ENCODE measurements at regions not wholly inside any gene's neighbourhood (a gene's known extent, or its start where the extent isn't known, plus 50 kb on each side); places are given as distances from the start of the nearest gene placed in this dataset.

DNA sequence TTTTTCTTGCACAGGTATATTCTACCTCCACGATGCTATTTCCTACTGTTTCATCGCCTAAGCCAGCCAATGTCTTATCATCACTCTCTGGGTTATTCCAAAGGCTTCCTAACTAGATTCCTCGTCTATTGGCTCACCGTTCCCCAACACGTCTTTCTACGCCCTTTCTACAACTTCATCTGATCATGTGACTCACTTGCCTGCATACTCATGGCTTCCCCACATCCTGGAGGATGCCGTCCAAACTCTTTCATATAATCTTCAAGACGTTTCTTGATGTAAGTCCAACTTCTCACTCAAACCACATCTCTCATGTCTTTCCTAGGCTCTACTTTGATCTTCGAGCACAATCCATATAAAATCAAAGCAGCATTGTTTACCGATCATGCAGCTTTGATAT is 322.0 kb upstream of the PPARGC1A start:
- TF ChIP-seq, protein P1, sequence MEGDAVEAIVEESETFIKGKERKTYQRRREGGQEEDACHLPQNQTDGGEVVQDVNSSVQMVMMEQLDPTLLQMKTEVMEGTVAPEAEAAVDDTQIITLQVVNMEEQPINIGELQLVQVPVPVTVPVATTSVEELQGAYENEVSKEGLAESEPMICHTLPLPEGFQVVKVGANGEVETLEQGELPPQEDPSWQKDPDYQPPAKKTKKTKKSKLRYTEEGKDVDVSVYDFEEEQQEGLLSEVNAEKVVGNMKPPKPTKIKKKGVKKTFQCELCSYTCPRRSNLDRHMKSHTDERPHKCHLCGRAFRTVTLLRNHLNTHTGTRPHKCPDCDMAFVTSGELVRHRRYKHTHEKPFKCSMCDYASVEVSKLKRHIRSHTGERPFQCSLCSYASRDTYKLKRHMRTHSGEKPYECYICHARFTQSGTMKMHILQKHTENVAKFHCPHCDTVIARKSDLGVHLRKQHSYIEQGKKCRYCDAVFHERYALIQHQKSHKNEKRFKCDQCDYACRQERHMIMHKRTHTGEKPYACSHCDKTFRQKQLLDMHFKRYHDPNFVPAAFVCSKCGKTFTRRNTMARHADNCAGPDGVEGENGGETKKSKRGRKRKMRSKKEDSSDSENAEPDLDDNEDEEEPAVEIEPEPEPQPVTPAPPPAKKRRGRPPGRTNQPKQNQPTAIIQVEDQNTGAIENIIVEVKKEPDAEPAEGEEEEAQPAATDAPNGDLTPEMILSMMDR (conservative IDR thresholded peaks at IDR 0.05) = no peak
- TF ChIP-seq ZFX (IDR thresholded peaks at IDR 0.05) = no peak
